ENCODE measurements at regions not wholly inside any gene's neighbourhood (a gene's known extent, or its start where the extent isn't known, plus 50 kb on each side); places are given as distances from the start of the nearest gene placed in this dataset.

GRCh38 chr2:164009756-164010337, 274.0 kb upstream of the FIGN start:
- CTCF ChIA-PET: interaction anchor here (0.7 to 1.0 kb wide), 2 partner anchors 11 to 664 kb away, joined by 3 read pairs; no protein-coding TSS in a partner anchor
- H3K36me3 ChIP-seq (ENCODE audit: control insufficient read depth in 2 of 2, insufficient read depth in 1 of 2, low read length in 2 of 2): no peaks in the 10 kb centered on the region
- no peaks in the 10 kb centered on the region for H3K9me3 ChIP-seq (ENCODE audit: control insufficient read depth, insufficient read depth, low read depth, low read length)
- no peak overlapping the region for H3K27ac ChIP-seq (ENCODE audit: extremely low read depth, low read depth, low read length)
- POLR2A ChIA-PET: no interaction called here
- H3K4me3 ChIP-seq (ENCODE audit: low read depth, low read length): no peak overlapping the region
- no peaks in the 10 kb centered on the region for H3K4me1 ChIP-seq (ENCODE audit: control insufficient read depth, insufficient read depth, low read length)
- TF ChIP-seq SCRT2 (tag by site-specific recombination; IDR thresholded peaks at IDR 0.05): no peak
- TF ChIP-seq ZBTB49 (tag by site-specific recombination; IDR thresholded peaks at IDR 0.05; ENCODE audit: low read depth): no peak
- no peak for TF ChIP-seq OVOL3 (tag by site-specific recombination; IDR thresholded peaks at IDR 0.05)
- TF ChIP-seq BCL11B (tag by site-specific recombination; IDR thresholded peaks at IDR 0.05; ENCODE audit: low read depth): no peak
- TF ChIP-seq ZNF510 (tag by site-specific recombination; IDR thresholded peaks at IDR 0.05; ENCODE audit: insufficient replicate concordance): no peak
- no peak for TF ChIP-seq ZNF341 (tag by site-specific recombination; IDR thresholded peaks at IDR 0.05; ENCODE audit: low read depth)
- TF ChIP-seq SCRT1 (tag by site-specific recombination; IDR thresholded peaks at IDR 0.05; ENCODE audit: borderline replicate concordance): no peak
- TF ChIP-seq ZNF785 (tag by site-specific recombination; IDR thresholded peaks at IDR 0.05): no peak
- no peak for TF ChIP-seq ZNF521 (tag by site-specific recombination; IDR thresholded peaks at IDR 0.05)

- ChIA-PET POLR2A (no interaction called here), CTCF (no interaction called here)
- Histone ChIP-seq H3K4me3 (ENCODE audit: low read depth, low read length) (no peak overlapping the region), H3K36me3 (ENCODE audit: control insufficient read depth in 2 of 2, insufficient read depth in 1 of 2, low read length in 2 of 2) (no peaks in the 10 kb centered on the region), H3K9me3 (ENCODE audit: control insufficient read depth, insufficient read depth, low read depth, low read length) (no peaks in the 10 kb centered on the region), H3K4me1 (ENCODE audit: control insufficient read depth, insufficient read depth, low read length) (no peaks in the 10 kb centered on the region), H3K27ac (ENCODE audit: extremely low read depth, low read depth, low read length) (no peak overlapping the region)
- TF ChIP-seq ZNF629 (tag by site-specific recombination; IDR thresholded peaks at IDR 0.05) (no peak), ZNF391 (tag by site-specific recombination; IDR thresholded peaks at IDR 0.05; ENCODE audit: borderline replicate concordance, low read depth) (no peak), ZBTB11 (tag by site-specific recombination; conservative IDR thresholded peaks at IDR 0.05; ENCODE audit: low read depth) (no peak), HOXC10 (CRISPR knock-in tag; IDR thresholded peaks at IDR 0.05) (no peak), ZNF223 (tag by site-specific recombination; IDR thresholded peaks at IDR 0.05) (no peak), GLIS1 (tag by site-specific recombination; IDR thresholded peaks at IDR 0.05) (no peak), ZNF623 (tag by site-specific recombination; IDR thresholded peaks at IDR 0.05) (no peak), ELK4 (IDR thresholded peaks at IDR 0.05; ENCODE audit: borderline replicate concordance, low read depth, low read length) (no peak)
These were observed 272.9 kb upstream of the FIGN start for GRCh38 chr2:164008752-164009151.

Measured in HEK293 (cell line).